ENCODE measurements at regions not wholly inside any gene's neighbourhood (a gene's known extent, or its start where the extent isn't known, plus 50 kb on each side); places are given as distances from the start of the nearest gene placed in this dataset.

GRCh38 chr6:139655783-139656705 is 281.6 kb upstream of the CITED2 start:
- no peak for DNase-seq

DNA sequence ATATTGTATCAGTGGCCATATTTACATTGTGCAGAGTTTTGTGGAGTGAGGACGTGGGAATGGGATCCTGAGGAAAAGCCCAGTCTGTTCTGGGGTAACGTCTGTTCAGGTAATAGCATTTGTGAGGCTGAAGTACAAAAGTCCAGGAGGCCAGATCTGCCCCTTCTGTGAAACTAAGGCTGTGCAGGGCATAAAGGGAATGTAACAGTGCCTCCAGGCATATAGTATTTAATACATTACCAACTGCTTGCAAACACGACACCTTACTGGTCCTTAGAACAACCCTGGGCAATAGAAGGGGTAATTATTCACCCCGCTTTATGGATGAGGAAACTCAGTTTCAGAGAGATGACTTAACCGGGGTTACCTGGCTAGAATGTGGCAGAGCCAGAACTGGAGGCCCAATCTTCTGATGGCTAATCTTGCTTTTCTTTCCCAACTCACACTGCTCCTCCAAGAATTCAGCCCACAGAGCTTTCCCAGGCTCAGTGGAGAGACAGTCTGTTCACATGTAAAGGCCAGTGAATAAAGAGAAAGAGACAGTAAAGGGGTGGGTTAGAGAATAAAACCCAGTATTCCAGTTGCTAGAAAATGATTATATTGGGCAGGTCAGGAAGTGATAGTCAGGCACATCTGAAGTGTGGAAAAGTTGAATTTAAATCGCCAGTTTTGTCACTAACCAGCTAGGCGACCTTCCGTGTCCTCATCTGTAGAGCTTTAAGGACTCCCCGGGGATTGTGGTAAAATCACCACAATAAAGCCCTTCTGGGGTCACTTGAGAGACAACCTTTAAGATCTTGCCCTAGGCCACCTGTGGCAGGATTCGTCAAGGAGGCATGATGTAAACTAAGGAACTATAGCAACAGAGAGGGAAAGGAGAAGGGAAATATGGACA is 280.7 kb upstream of the CITED2 start:
- no peak for DNase-seq

DNA sequence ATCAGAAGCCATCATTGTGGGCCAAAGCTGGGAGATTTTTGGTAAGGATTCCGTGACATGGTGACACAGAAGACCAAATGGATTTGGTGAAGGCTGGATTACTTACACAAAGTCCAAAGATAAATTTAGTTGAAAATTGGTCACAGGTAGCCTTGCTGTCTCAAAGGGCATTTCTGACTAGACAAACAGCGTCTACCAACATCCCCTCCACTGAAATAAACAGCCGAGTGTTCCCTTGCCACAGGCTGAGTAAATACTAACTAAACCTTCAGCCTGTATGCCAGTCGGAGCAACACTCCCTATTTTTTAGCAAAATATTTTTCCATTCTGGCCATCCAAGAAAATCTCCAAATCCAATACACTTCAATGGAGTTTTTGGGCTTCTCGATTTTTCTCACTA is 279.9 kb upstream of the CITED2 start:
- no peak for DNase-seq

- no peak for DNase-seq
Measured at GRCh38 chr6:139653111-139653510, 278.7 kb upstream of the CITED2 start.

DNA sequence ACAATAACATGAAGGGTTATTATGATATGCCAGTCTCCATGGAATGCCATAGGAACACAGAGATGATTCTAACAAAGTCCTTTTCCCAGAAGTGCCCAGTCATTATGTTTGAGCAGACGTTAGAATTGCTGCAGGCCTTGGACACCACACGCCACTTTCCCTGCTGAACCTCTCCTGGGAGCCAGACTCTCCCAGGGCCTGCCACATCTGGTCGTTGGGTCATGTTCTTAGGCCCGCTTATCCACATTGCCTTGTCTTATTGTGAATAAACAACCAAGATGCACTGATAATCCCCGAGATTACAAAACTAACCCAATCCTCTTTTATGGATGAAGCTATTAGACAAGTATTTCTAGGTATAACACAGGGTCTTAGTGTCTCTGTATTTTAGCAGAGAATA is 276.5 kb upstream of the CITED2 start:
- no peak for DNase-seq

GRCh38 chr6:139649732-139650131 is 275.3 kb upstream of the CITED2 start:
- no peak for DNase-seq

DNA sequence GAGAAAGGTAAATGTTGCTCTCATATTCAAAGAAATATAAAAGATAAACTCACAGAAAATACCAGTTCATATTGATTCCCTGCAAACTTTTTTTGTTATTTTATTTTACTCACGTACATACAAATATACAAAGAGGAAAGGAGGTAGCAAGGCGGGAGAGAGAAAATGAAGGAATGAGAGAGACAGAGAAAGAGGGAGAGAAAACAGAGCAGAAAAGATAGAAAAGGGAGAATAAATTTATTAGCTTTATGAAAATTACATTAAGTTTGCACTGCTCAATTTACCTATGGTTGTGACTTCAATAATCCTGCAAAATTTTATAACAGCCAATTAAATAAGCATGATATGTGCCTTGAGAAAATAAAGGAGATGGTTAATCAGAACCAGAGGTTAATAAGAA is 274.7 kb upstream of the CITED2 start:
- DNase-seq, result no peak

DNA sequence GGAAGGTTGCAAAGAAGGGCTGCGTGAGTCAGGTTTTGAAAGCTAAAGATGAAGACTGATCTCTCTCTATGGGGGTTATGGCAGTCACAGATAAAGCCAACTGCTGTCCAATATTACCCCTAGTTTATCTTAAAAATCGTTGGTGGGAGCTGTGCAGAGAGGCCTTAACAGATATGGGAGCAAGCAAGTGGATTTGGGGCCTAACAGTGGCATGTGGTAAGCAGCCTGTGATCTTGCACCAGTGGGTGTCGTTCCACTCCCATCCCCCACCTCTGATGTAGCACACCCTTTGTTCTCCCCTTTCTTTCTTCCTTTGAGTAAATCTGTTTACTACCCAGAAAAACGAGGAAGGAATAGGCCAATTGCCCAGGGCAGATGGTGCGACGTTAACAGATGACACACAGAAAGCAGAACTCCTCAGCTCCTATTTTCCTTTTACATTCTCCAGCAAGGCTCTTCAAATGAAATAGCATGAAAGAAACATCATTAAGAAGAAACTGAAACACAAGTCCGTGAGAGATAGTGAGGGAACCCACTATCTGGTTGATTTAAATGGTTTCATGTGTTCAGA is 274.1 kb upstream of the CITED2 start:
- DNase-seq, result no peak

- DNase-seq, result no peak
Measured at GRCh38 chr6:139647841-139648240, 273.4 kb upstream of the CITED2 start.

GRCh38 chr6:139647016-139647415 is 272.6 kb upstream of the CITED2 start:
- no peak for DNase-seq

GRCh38 chr6:139644821-139645220 is 270.4 kb upstream of the CITED2 start:
- DNase-seq, result no peak

- DNase-seq, result no peak
Measured at GRCh38 chr6:139643986-139644385, 269.5 kb upstream of the CITED2 start.

DNA sequence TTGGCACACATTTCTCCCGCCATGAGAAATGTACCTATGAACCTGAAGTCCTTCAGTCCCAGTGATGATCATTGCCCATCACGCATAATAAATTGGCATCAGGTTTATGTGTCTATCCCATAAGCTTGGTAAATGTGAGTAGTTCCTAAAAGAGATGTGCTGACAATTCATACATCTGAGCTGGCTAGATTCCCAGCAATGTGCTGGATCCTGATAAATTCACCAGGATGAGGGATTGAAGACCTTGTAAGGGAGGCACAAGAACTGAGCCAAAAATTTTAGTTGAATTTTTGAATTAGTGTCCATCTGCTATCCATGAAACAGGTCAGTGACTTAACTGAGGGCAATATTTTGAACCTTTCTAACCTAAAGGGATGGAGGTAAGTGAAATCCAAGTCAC is 267.9 kb upstream of the CITED2 start:
- DNase-seq, result no peak

GRCh38 chr6:139641376-139641775 is 266.9 kb upstream of the CITED2 start:
- no peak for DNase-seq

- no peak for DNase-seq
Measured at GRCh38 chr6:139640921-139641320, 266.5 kb upstream of the CITED2 start.

- DNase-seq, result no peak
Measured at GRCh38 chr6:139640448-139640847, 266.0 kb upstream of the CITED2 start.

- no peak for DNase-seq
Measured at GRCh38 chr6:139639507-139639906, 265.1 kb upstream of the CITED2 start.

GRCh38 chr6:139638179-139638941 is 263.9 kb upstream of the CITED2 start:
- DNase-seq, result no peak

DNA sequence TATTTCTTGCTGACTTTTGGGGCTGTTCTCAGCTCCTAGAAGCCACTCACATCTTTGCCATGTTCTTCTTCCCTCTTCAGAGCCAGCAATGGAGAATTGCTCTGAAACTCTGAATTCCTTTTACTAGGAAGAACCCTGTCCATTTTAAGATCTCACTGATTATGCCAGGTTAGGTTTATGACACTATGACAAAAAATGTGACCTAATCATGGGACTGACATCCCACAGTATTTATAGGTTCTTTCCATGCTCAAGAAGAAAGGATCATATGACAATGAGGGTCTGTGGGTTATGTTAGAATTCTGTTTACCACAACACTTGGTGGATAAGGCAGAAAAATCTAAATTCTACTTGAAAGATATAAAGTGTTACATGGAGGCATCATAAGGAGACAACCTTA is 263.3 kb upstream of the CITED2 start:
- no peak for DNase-seq

DNA sequence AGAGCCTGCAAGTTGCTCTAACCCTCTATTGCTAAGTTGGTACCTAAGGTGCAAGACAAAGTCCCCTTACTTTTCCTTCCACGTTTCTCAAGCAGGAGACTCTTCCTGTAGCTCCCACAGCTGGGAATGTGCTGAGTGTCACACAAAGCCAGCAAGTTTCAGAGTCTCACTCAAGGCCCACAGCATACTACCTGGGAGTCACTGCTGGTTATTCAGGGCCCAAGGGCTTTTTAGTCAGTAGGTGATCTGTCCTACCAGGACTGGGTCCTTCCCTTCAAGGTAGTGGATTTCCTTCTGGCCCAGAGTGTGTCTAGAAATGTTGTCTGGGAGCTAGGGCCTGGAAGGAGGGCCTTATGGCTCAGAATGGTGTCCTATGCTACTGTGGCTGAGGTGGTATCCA is 261.9 kb upstream of the CITED2 start:
- no peak for DNase-seq

GRCh38 chr6:139635401-139636130 is 261.1 kb upstream of the CITED2 start:
- DNase-seq, result no peak

DNA sequence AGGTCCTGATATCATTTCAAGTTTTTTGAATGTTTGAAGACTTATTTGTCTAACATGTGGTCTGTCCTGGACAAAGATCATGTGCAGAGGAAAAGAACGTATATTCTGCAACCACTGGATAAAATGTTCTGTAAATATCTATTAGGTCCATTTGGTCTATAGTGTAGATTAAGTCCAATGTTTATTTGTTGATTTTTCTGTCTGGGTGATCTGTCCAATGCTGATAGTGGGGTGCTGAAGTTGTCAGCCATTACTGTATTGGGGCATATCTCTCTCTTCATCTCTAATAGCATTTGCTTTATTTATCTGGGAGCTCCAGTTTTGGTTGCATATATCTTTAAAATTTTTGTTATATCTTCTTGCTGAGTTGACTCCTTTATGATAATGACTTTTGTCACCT is 258.4 kb upstream of the CITED2 start:
- no peak for DNase-seq
